H9 (cell line): ENCODE measurements at regions not wholly inside any gene's neighbourhood (a gene's known extent, or its start where the extent isn't known, plus 50 kb on each side); places are given as distances from the start of the nearest gene placed in this dataset.

Experiments
- DNase-seq: peaks from one replicate; pipeline ENCODE4 v3.0.0-alpha.2; 2017
- H2AFZ ChIP-seq: one replicate; pipeline ENCODE4 v1.6.1; 2013; ENCODE audit warnings: mild to moderate bottlenecking, low read length, control low read depth, moderate library complexity
- H2AK5ac ChIP-seq: 2 replicates; pipeline ENCODE4 v1.6.1; 2013; ENCODE audit warnings: low read length, control low read depth, mixed read lengths; ENCODE audit not compliant: insufficient read length
- H2BK120ac ChIP-seq: one replicate; pipeline ENCODE4 v1.6.1; 2013; ENCODE audit warnings: low read depth, mild to moderate bottlenecking, low read length, control low read depth, inconsistent platforms; ENCODE audit not compliant: poor library complexity, severe bottlenecking
- H2BK12ac ChIP-seq: 2 replicates; pipeline ENCODE4 v1.6.1; 2013; ENCODE audit warnings: low read length, control low read depth, mixed read lengths, low read depth; ENCODE audit not compliant: insufficient read length
- H2BK15ac ChIP-seq: 2 replicates; pipeline ENCODE4 v1.6.1; 2013; ENCODE audit warnings: low read depth, low read length, control low read depth
- H2BK20ac ChIP-seq: one replicate; pipeline ENCODE4 v1.6.1; 2013; ENCODE audit warnings: low read depth, mild to moderate bottlenecking, low read length, control low read depth, inconsistent platforms; ENCODE audit not compliant: poor library complexity, severe bottlenecking
- H2BK5ac ChIP-seq: 2 replicates; pipeline ENCODE4 v1.6.1; 2013; ENCODE audit warnings: low read length, control low read depth, mixed read lengths; ENCODE audit not compliant: insufficient read length
- H3K14ac ChIP-seq: 2 replicates; pipeline ENCODE4 v1.6.1; 2013; ENCODE audit warnings: low read length, control low read depth; ENCODE audit not compliant: insufficient read depth
- H3K18ac ChIP-seq: 2 replicates; pipeline ENCODE4 v1.6.1; 2013; ENCODE audit warnings: low read depth, mild to moderate bottlenecking, mixed read lengths, low read length, control low read depth; ENCODE audit not compliant: insufficient read length
- H3K23ac ChIP-seq: 2 replicates; pipeline ENCODE4 v1.6.1; 2013; ENCODE audit warnings: low read length, control low read depth, mixed read lengths, low read depth; ENCODE audit not compliant: insufficient read length
- H3K23me2 ChIP-seq: 2 replicates; pipeline ENCODE4 v1.6.1; 2013; ENCODE audit warnings: low read depth, mild to moderate bottlenecking, mixed read lengths, low read length, control low read depth; ENCODE audit not compliant: insufficient read length, poor library complexity, severe bottlenecking
- H3K27ac ChIP-seq: 2 replicates; pipeline ENCODE4 v1.5.1; 2013; ENCODE audit warnings: low read length, control low read depth, mixed read lengths, low read depth; ENCODE audit not compliant: insufficient read length
- H3K27me3 ChIP-seq: 2 replicates; pipeline ENCODE4 v1.6.1; 2013; ENCODE audit warnings: low read length, control low read depth, inconsistent platforms; ENCODE audit not compliant: insufficient read depth
- H3K4ac ChIP-seq: 2 replicates; pipeline ENCODE4 v1.6.1; 2013; ENCODE audit warnings: low read depth, mild to moderate bottlenecking, control low read depth, inconsistent platforms, low read length, moderate library complexity
- H3K4me1 ChIP-seq: 2 replicates; pipeline ENCODE4 v1.6.1; 2013; ENCODE audit warnings: low read length, control low read depth, inconsistent platforms; ENCODE audit not compliant: insufficient read depth
- H3K4me2 ChIP-seq: 2 replicates; pipeline ENCODE4 v1.6.1; 2013; ENCODE audit warnings: low read length, control low read depth, mixed read lengths; ENCODE audit not compliant: insufficient read length, insufficient read depth
- H3K56ac ChIP-seq: 2 replicates; pipeline ENCODE4 v1.6.1; 2013; ENCODE audit warnings: low read depth, mild to moderate bottlenecking, mixed read lengths, low read length, control low read depth; ENCODE audit not compliant: insufficient read length
- H3K79me1 ChIP-seq: 2 replicates; pipeline ENCODE4 v1.6.1; 2013; ENCODE audit warnings: low read depth, mild to moderate bottlenecking, moderate library complexity, low read length, control low read depth, inconsistent platforms; ENCODE audit not compliant: insufficient read depth, poor library complexity, severe bottlenecking
- H3K79me2 ChIP-seq: 2 replicates; pipeline ENCODE4 v1.6.1; 2013; ENCODE audit warnings: low read length, control low read depth, inconsistent platforms; ENCODE audit not compliant: insufficient read depth
- H3K9ac ChIP-seq: 2 replicates; pipeline ENCODE4 v1.6.1; 2013; ENCODE audit warnings: low read length, control low read depth, mixed read lengths; ENCODE audit not compliant: insufficient read length; ENCODE audit errors: extremely low read depth
- H3K9me3 ChIP-seq: one replicate; pipeline ENCODE4 v1.6.1; 2013; ENCODE audit warnings: low read depth, low read length, inconsistent platforms; ENCODE audit not compliant: control insufficient read depth
- H3T11ph ChIP-seq: one replicate; pipeline ENCODE4 v1.6.1; 2013; ENCODE audit warnings: mild to moderate bottlenecking, low read length, control low read depth, inconsistent platforms
- H4K20me1 ChIP-seq: one replicate; pipeline ENCODE4 v1.6.1; 2013; ENCODE audit not compliant: control insufficient read depth, insufficient read length, insufficient read depth
- H4K5ac ChIP-seq: 2 replicates; pipeline ENCODE4 v1.6.1; 2013; ENCODE audit warnings: low read depth, mild to moderate bottlenecking, mixed read lengths, low read length, control low read depth; ENCODE audit not compliant: insufficient read length
- H4K8ac ChIP-seq: replicated peaks from 2 replicates; pipeline ENCODE4 v1.6.1; 2013; ENCODE audit warnings: low read length, control low read depth, mixed read lengths, low read depth; ENCODE audit not compliant: insufficient read length
- H4K91ac ChIP-seq: 2 replicates; pipeline ENCODE4 v1.6.1; 2013; ENCODE audit warnings: low read depth, mild to moderate bottlenecking, moderate library complexity, mixed read lengths, low read length, control low read depth; ENCODE audit not compliant: insufficient read length
- H3K27ac Mint-ChIP-seq, 3 experiments: 2 replicates in 2 of 3; 3 replicates in 1 of 3; pipeline ENCODE4 v1.8.0; 2020 to 2021; ENCODE audit warnings: mixed read lengths in 3 of 3, mild to moderate bottlenecking in 1 of 3, moderate library complexity in 1 of 3
- H3K27me3 Mint-ChIP-seq: 2 replicates; pipeline ENCODE4 v1.8.0; 2021; ENCODE audit warnings: low read depth, mild to moderate bottlenecking, moderate library complexity, mixed read lengths
- H3K36me3 Mint-ChIP-seq, 3 experiments: 2 replicates in 2 of 3; 3 replicates in 1 of 3; pipeline ENCODE4 v1.8.0; 2020 to 2021; ENCODE audit warnings: low read depth in 3 of 3, mixed read lengths in 3 of 3; ENCODE audit not compliant: insufficient read depth in 1 of 3
- H3K4me1 Mint-ChIP-seq, 2 experiments: 2 replicates each; pipeline ENCODE4 v1.8.0; 2020; ENCODE audit warnings: mixed read lengths in 2 of 2
- H3K4me3 Mint-ChIP-seq, 2 experiments: 2 replicates in 1 of 2; 3 replicates in 1 of 2; pipeline ENCODE4 v1.8.0; 2020 to 2021; ENCODE audit warnings: mild to moderate bottlenecking in 2 of 2, mixed read lengths in 2 of 2, moderate library complexity in 1 of 2
- H3K9me3 Mint-ChIP-seq, 2 experiments: 2 replicates in 1 of 2; 3 replicates in 1 of 2; pipeline ENCODE4 v1.8.0; 2020; ENCODE audit warnings: mild to moderate bottlenecking in 2 of 2, mixed read lengths in 2 of 2, moderate library complexity in 1 of 2
- WGBS: extraction: QIAGEN DNeasy Blood & Tissue Kit; methylation state at CpG from one replicate; pipeline ENCODE4 v1.1.7; 2013; ENCODE audit warnings: missing lambda C conversion rate, low lambda C conversion rate, mixed read lengths; ENCODE audit not compliant: insufficient read length; ENCODE audit errors: extremely low coverage; 5-methylcytosine and 5-hydroxymethylcytosine counted together
- TF ChIP-seq, protein P1 (sequence below): fragments of 200-600 bp; sonication (generic); conservative IDR thresholded peaks from 3 replicates; pipeline ENCODE4 v1.8.0; 2021; ENCODE audit warnings: antibody characterized with exemption, mild to moderate bottlenecking

DNA sequence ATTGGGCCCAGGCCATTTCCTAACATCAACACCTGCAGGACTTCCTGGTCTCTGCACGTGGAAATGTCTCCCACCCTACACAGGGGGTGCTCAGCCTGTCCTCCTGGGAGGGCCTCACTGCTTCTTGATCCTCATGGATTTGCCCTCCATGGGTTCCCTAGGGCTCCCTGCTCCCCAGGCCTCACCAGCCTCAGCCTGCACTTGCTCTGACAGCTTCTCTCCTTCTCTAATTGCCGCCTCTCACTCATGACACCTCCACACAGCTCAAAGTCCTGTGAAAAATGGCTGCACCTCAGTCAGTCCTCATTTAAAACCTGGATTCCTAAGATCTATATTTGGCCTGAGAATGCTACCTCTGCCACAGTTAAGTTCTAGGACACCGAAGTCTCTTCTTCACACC is 130.6 kb downstream of the PXDC1 start:
- Histone ChIP-seq H4K5ac (no peak overlapping the region), H4K8ac (no peak overlapping the region), H3K18ac (no peak overlapping the region), H3K4ac (no peak overlapping the region), H3K23ac (no peak overlapping the region), H2AFZ (no peak overlapping the region), H3K4me1 (peaks cover 2% of the 10 kb centered on the region; the same call in 1 of the 2 replicates), H3K14ac (no peak overlapping the region), H3K56ac (no peak overlapping the region), H2BK5ac (no peak overlapping the region), H2BK15ac (no peak overlapping the region), H3K27ac (no peak overlapping the region), H3K4me2 (no peak overlapping the region), H2BK120ac (no peak overlapping the region), H2AK5ac (no peak overlapping the region), H4K20me1 (no peaks in the 10 kb centered on the region), H3K27me3 (no peaks in the 10 kb centered on the region), H3T11ph (no peak overlapping the region), H3K23me2 (no peaks in the 10 kb centered on the region), H2BK12ac (no peak overlapping the region), H3K79me2 (no peaks in the 10 kb centered on the region), H3K79me1 (no peaks in the 10 kb centered on the region), H3K9ac (no peak overlapping the region), H4K91ac (no peak overlapping the region), H2BK20ac (no peak overlapping the region), H3K9me3 (no peaks in the 10 kb centered on the region)
- Mint-ChIP-seq H3K9me3 (no peaks in the 10 kb centered on the region), H3K4me3 (no peak overlapping the region), H3K27me3 (peaks cover 29% of the 10 kb centered on the region), H3K27ac (no peak overlapping the region), H3K36me3 (peaks cover 0 to 4% (median 0%) of the 10 kb centered on the region in 3 experiments; a peak in 1 of 7 replicates), H3K4me1 (peaks cover 26 to 27% of the 10 kb centered on the region in 2 experiments)
- no CpG with 5 or more reads among the region's 3 CpGs for WGBS
- DNase-seq = no peak
- TF ChIP-seq, protein P1, sequence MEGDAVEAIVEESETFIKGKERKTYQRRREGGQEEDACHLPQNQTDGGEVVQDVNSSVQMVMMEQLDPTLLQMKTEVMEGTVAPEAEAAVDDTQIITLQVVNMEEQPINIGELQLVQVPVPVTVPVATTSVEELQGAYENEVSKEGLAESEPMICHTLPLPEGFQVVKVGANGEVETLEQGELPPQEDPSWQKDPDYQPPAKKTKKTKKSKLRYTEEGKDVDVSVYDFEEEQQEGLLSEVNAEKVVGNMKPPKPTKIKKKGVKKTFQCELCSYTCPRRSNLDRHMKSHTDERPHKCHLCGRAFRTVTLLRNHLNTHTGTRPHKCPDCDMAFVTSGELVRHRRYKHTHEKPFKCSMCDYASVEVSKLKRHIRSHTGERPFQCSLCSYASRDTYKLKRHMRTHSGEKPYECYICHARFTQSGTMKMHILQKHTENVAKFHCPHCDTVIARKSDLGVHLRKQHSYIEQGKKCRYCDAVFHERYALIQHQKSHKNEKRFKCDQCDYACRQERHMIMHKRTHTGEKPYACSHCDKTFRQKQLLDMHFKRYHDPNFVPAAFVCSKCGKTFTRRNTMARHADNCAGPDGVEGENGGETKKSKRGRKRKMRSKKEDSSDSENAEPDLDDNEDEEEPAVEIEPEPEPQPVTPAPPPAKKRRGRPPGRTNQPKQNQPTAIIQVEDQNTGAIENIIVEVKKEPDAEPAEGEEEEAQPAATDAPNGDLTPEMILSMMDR = no peak
